DOHH2 (cell line): ENCODE measurements at regions not wholly inside any gene's neighbourhood (a gene's known extent, or its start where the extent isn't known, plus 50 kb on each side); places are given as distances from the start of the nearest gene placed in this dataset.
"Not testable (repeated sequence)": the region's sequence is repeated elsewhere in the genome, so short reads cannot be mapped to it uniquely, and the experiment has no call there.

ENCODE experiments used
- H3F3A ChIP-seq: fragments of 200-600 bp; sonication (generic), shearing (Covaris generic); 2 replicates; pipeline ENCODE4 v1.6.0; 2016; ENCODE audit warnings: antibody characterized with exemption, mild to moderate bottlenecking; ENCODE audit not compliant: control insufficient read depth, insufficient read depth
- H3K27ac ChIP-seq: fragments of 200-600 bp; sonication (generic); 2 replicates; pipeline ENCODE4 v1.5.1; 2014; ENCODE audit warnings: low read depth, mild to moderate bottlenecking, low read length, moderate library complexity
- H3K27me3 ChIP-seq: fragments of 200-600 bp; sonication (generic); 2 replicates; pipeline ENCODE4 v1.6.1; 2014; ENCODE audit warnings: mild to moderate bottlenecking, low read length, mixed read lengths; ENCODE audit not compliant: control insufficient read depth
- H3K36me3 ChIP-seq: fragments of 200-600 bp; sonication (generic); 2 replicates; pipeline ENCODE4 v1.6.1; 2014; ENCODE audit warnings: mild to moderate bottlenecking, low read length, moderate library complexity, mixed read lengths; ENCODE audit not compliant: control insufficient read depth
- H3K4me1 ChIP-seq: fragments of 200-600 bp; sonication (generic); 2 replicates; pipeline ENCODE4 v1.6.1; 2014; ENCODE audit warnings: mild to moderate bottlenecking, low read length, mixed read lengths; ENCODE audit not compliant: control insufficient read depth
- H3K4me2 ChIP-seq: fragments of 200-600 bp; sonication (generic); 2 replicates; pipeline ENCODE4 v1.6.0; 2014; ENCODE audit warnings: mild to moderate bottlenecking, low read length, moderate library complexity
- H3K4me3 ChIP-seq: fragments of 200-600 bp; sonication (generic); 2 replicates; pipeline ENCODE4 v1.5.1; 2014; ENCODE audit warnings: mild to moderate bottlenecking, low read length, mixed read lengths
- H3K79me2 ChIP-seq: fragments of 200-600 bp; sonication (generic); 2 replicates; pipeline ENCODE4 v1.6.1; 2014; ENCODE audit warnings: mild to moderate bottlenecking, low read length, mixed read lengths; ENCODE audit not compliant: control insufficient read depth
- H3K9me2 ChIP-seq: fragments of 200-600 bp; sonication (generic); replicated peaks from 2 replicates; pipeline ENCODE4 v1.6.1; 2014; ENCODE audit warnings: mild to moderate bottlenecking, low read length, mixed read lengths; ENCODE audit not compliant: control insufficient read depth
- H3K9me3 ChIP-seq: fragments of 200-600 bp; sonication (generic); 2 replicates; pipeline ENCODE4 v1.6.1; 2014; ENCODE audit warnings: antibody characterized with exemption, low read length, mixed read lengths; ENCODE audit not compliant: control insufficient read depth, insufficient read depth
- H4K20me1 ChIP-seq: fragments of 200-600 bp; sonication (generic); 2 replicates; pipeline ENCODE4 v1.6.0; 2014; ENCODE audit warnings: low read depth, mild to moderate bottlenecking, antibody characterized with exemption, low read length, moderate library complexity; ENCODE audit not compliant: control insufficient read depth, insufficient read depth
- EZH2phosphoT487 ChIP-seq: fragments of 200-600 bp; sonication (generic); IDR thresholded peaks from 2 replicates; pipeline ENCODE4 v1.6.1; 2017; ENCODE audit warnings: borderline replicate concordance, mild to moderate bottlenecking, antibody characterized with exemption, low read length, moderate library complexity, mixed read lengths
- TF ChIP-seq, protein P1 (sequence below): fragments of 200-600 bp; sonication (generic); IDR thresholded peaks from one replicate; pipeline ENCODE4 v1.5.1; 2014; ENCODE audit warnings: antibody characterized with exemption, mild to moderate bottlenecking, low read depth, low read length; ENCODE audit not compliant: poor library complexity, severe bottlenecking

DNA sequence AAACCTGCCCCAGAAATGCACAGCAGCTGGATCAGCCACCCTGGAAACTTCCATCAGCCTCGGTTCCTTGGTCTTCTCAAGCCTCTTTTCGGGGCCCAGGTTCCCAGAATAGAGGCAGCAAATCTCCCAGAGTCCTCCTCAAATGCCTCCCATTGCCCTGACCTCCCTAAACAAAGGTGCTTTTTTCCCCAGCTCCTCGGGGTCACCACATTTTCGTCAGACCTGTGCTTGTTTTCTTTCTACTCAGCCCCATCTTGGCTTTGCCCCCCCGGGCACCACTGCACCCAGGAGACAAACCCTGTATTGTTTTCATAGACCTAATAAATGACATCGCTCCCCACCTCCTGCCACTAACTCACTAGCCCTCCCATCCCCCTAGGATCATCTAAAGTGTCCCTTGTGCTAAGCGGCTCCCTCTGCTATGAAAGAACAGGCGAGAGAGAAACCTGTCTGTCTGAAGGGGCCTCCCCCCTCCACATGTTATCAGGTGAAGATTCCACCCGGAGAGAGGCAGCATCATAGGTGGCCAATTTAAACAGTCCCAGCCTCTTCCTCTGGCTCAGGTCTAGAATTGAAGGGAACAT lies 451.1 kb downstream of the SOX9 start:
- Histone ChIP-seq H3K79me2 (no peaks in the 10 kb centered on the region), H3K4me1 (no peaks in the 10 kb centered on the region), H3K27ac (no peak overlapping the region), H4K20me1 (no peaks in the 10 kb centered on the region), H3K27me3 (no peaks in the 10 kb centered on the region; the same call in 1 of the 2 replicates), H3K4me2 (no peak overlapping the region), H3F3A (no peaks in the 10 kb centered on the region), H3K36me3 (no peaks in the 10 kb centered on the region), H3K4me3 (no peak overlapping the region), H3K9me3 (no peaks in the 10 kb centered on the region), H3K9me2 (no peaks in the 10 kb centered on the region)
- no peak for TF ChIP-seq EZH2phosphoT487
- TF ChIP-seq, protein P1, sequence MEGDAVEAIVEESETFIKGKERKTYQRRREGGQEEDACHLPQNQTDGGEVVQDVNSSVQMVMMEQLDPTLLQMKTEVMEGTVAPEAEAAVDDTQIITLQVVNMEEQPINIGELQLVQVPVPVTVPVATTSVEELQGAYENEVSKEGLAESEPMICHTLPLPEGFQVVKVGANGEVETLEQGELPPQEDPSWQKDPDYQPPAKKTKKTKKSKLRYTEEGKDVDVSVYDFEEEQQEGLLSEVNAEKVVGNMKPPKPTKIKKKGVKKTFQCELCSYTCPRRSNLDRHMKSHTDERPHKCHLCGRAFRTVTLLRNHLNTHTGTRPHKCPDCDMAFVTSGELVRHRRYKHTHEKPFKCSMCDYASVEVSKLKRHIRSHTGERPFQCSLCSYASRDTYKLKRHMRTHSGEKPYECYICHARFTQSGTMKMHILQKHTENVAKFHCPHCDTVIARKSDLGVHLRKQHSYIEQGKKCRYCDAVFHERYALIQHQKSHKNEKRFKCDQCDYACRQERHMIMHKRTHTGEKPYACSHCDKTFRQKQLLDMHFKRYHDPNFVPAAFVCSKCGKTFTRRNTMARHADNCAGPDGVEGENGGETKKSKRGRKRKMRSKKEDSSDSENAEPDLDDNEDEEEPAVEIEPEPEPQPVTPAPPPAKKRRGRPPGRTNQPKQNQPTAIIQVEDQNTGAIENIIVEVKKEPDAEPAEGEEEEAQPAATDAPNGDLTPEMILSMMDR, result no peak

DNA sequence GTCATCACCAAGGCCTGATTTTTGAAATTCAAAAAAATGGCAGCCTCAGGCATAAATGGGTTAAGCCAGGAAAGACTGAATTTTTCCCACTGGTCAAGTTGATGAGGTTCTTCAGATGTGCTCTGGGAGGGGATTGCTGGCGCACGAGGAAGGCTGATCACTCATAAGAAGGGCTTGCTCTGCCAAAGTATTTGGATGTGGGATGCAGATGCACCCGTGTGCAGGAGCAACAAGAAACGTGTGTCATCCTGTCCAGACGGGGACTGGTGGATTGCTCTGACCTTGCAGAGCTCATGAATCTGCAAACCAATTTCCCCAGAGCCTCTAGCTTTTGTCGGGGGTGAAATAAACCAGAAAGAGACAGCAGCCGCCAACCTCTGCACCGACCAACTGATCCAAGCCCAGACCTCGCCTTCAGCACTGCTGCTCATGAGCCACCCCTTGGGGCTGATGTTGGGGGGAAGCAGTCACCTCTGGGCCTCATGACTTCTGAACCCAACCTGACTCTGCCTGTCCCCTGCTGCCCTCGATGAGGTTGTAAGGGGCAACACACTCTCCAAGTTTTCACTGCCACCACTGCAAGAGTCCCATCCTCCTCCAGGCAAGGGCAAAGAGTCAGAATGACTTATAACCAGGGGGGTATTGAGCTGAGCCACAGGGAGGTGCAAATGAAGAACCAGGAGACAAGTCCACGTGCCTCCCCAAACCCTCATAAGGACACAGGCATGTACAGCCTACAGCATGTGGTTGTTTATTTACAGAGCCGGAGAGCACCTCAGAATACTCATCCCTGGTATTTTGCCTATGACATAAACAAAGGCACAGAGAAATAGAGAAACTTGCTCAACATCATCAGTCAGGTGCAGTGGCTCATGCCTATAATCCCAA lies 452.0 kb downstream of the SOX9 start:
- Histone ChIP-seq H3K9me2 (no peaks in the 10 kb centered on the region), H3K27me3 (no peaks in the 10 kb centered on the region; the same call in 1 of the 2 replicates), H3F3A (no peaks in the 10 kb centered on the region), H3K4me1 (no peaks in the 10 kb centered on the region), H3K79me2 (no peaks in the 10 kb centered on the region), H4K20me1 (no peaks in the 10 kb centered on the region), H3K27ac (no peak overlapping the region), H3K9me3 (no peaks in the 10 kb centered on the region), H3K4me3 (no peak overlapping the region), H3K4me2 (no peak overlapping the region), H3K36me3 (no peaks in the 10 kb centered on the region)
- no peak for TF ChIP-seq EZH2phosphoT487
- TF ChIP-seq, protein P1, result no peak

DNA sequence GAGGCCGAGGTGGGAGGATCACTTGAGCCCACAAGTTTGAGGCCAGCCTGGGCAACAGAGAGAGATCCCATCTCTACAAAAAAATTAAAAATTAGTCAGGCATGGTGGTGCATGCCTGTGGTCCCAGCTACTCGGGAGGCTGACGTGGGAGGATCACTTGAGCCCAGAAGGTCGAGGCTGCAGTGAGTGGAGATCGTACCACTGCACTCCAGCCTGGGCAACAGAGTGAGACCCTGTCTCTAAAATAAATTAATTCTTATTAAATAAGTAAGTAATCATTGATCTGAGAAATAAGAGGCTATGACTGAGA lies 452.6 kb downstream of the SOX9 start:
- not testable (repeated sequence) for H3K9me3 ChIP-seq, H3K79me2 ChIP-seq, H3K27ac ChIP-seq, H3K9me2 ChIP-seq, H3F3A ChIP-seq, H3K36me3 ChIP-seq, H3K27me3 ChIP-seq, H3K4me3 ChIP-seq, H4K20me1 ChIP-seq, H3K4me1 ChIP-seq, H3K4me2 ChIP-seq

DNA sequence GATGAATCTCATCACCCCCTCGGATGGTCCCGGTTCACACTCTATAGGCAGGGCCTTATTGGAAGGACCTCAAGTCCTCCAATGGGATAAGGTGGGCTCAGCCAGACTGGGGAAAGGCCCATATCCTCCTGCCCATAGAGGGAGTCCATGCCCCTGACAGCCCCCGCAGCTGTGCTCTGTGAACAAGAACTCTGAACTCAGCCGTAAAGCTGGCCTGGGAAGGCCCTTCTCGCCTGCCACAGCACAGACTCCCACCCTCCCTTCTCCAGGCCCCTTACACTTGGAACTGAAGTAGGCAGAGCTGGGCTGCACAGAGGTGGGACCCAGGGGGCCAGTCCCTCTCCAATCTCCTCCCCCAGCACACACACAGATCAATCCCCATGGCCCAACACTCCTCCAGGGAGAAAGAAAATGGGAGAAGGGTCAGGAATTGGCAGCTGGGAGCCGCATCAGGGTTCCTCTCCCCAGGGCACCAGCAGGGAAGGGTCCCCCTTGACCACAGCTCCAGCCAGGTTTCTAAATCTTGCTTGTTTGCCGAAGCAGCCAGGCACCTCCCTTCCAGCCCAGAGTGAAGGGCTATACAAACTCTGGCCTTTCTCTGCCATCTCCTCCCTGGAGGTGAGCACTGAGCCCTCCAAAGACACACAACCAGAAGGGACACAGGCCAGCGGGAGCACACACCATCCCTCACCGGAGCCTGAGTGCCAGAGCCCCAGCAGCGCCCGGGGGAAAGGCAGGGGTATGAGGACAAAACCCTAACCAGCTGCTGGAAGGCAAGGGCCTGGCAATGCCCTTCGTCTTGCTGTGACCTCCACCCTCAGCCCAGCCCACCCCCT lies 454.1 kb downstream of the SOX9 start:
- H3K4me3 ChIP-seq, result no peak overlapping the region
- H3K9me3 ChIP-seq, result no peaks in the 10 kb centered on the region
- no peaks in the 10 kb centered on the region for H3F3A ChIP-seq
- TF ChIP-seq EZH2phosphoT487, result no peak
- TF ChIP-seq, protein P1, result no peak
- no peaks in the 10 kb centered on the region for H3K79me2 ChIP-seq
- no peaks in the 10 kb centered on the region for H3K9me2 ChIP-seq
- no peaks in the 10 kb centered on the region for H3K36me3 ChIP-seq
- H3K4me1 ChIP-seq, result no peaks in the 10 kb centered on the region
- no peak overlapping the region for H3K4me2 ChIP-seq
- no peak overlapping the region for H3K27ac ChIP-seq
- no peaks in the 10 kb centered on the region; the same call in 1 of the 2 replicates for H3K27me3 ChIP-seq
- H4K20me1 ChIP-seq, result no peaks in the 10 kb centered on the region
